A673 (cell line): ENCODE measurements at regions not wholly inside any gene's neighbourhood (a gene's known extent, or its start where the extent isn't known, plus 50 kb on each side); places are given as distances from the start of the nearest gene placed in this dataset.

ENCODE experiments used
- BruUV-seq: library from RNA; stranded (reverse); fragments of 400-500 nt; replicated peaks from 2 replicates; lab custom pipeline; 2021; lab: Mats Ljungman, UMichigan
- CTCF ChIA-PET: fragments of 300-600 bp; sonication (Branson Sonifier 250); formaldehyde crosslinking; loops from one replicate; lab custom pipeline; 2022; ENCODE audit warnings: antibody characterized with exemption; lab: Charles Lee
- POLR2A ChIA-PET: fragments of 300-600 bp; sonication (Branson Sonifier 250); formaldehyde crosslinking; loops from one replicate; lab custom pipeline; 2022; ENCODE audit warnings: antibody characterized with exemption; ENCODE audit not compliant: low non-redundant PET; lab: Charles Lee
- DNase-seq: peaks from one replicate; pipeline ENCODE4 v3.0.0-alpha.2; 2015; ENCODE audit warnings: low spot score
- H3K27ac ChIP-seq: fragments of 200-600 bp; sonication (generic); 2 replicates; pipeline ENCODE4 v1.5.1; 2016; ENCODE audit warnings: mixed run types, low read depth, mild to moderate bottlenecking, mixed read lengths, antibody characterized with exemption, low read length; ENCODE audit not compliant: poor library complexity, severe bottlenecking
- H3K27me3 ChIP-seq: fragments of 200-600 bp; sonication (generic); replicated peaks from 2 replicates; pipeline ENCODE4 v1.6.1; 2017; ENCODE audit warnings: mixed run types, low read depth, mild to moderate bottlenecking, mixed read lengths, antibody characterized with exemption, low read length; ENCODE audit not compliant: insufficient read depth, poor library complexity
- H3K36me3 ChIP-seq: fragments of 200-600 bp; sonication (generic); 2 replicates; pipeline ENCODE4 v1.6.1; 2016; ENCODE audit warnings: mixed run types, mild to moderate bottlenecking, mixed read lengths, antibody characterized with exemption, low read length; ENCODE audit not compliant: insufficient read depth, poor library complexity, severe bottlenecking
- H3K4me1 ChIP-seq: fragments of 200-600 bp; sonication (generic); 2 replicates; pipeline ENCODE4 v1.6.1; 2017; ENCODE audit warnings: mixed run types, mild to moderate bottlenecking, mixed read lengths, antibody characterized with exemption, low read length; ENCODE audit not compliant: insufficient read depth, poor library complexity, severe bottlenecking
- H3K4me3 ChIP-seq: fragments of 200-600 bp; sonication (generic); 2 replicates; pipeline ENCODE4 v1.5.1; 2016; ENCODE audit warnings: low read depth, mixed run types, mild to moderate bottlenecking, mixed read lengths, low read length; ENCODE audit not compliant: poor library complexity, severe bottlenecking
- H3K9me3 ChIP-seq: fragments of 200-600 bp; sonication (generic); 2 replicates; pipeline ENCODE4 v1.6.1; 2016; ENCODE audit warnings: mixed run types, low read depth, mild to moderate bottlenecking, mixed read lengths, antibody characterized with exemption, low read length; ENCODE audit not compliant: poor library complexity, severe bottlenecking
- CTCF ChIP-seq: fragments of 300-800, 200-600 bp; sonication (generic); conservative IDR thresholded peaks from 2 replicates; pipeline ENCODE4 v1.5.1; 2017; ENCODE audit warnings: low read depth, mild to moderate bottlenecking, antibody characterized with exemption, low read length, moderate library complexity, mixed read lengths
- EZH2 ChIP-seq: fragments of 200-600 bp; sonication (generic); IDR thresholded peaks from 2 replicates; pipeline ENCODE4 v1.6.1; 2017; ENCODE audit warnings: borderline replicate concordance, low read depth, mild to moderate bottlenecking, mixed read lengths, antibody characterized with exemption, low read length; ENCODE audit not compliant: poor library complexity, severe bottlenecking
- intact Hi-C: fragments of 100-400 bp; cut with micrococcal nuclease; formaldehyde crosslinking; loops from one replicate; pipeline ENCODE4 v1.10.0; 2022; ENCODE audit not compliant: unreplicated experiment

- no TSS peak for BruUV-seq
- Histone ChIP-seq H3K36me3 (no peaks in the 10 kb centered on the region), H3K9me3 (no peaks in the 10 kb centered on the region), H3K4me1 (no peaks in the 10 kb centered on the region), H3K27me3 (no peaks in the 10 kb centered on the region), H3K27ac (no peak overlapping the region), H3K4me3 (no peak overlapping the region)
- ChIA-PET POLR2A (no interaction called here), CTCF (no interaction called here)
- no peak for DNase-seq
- TF ChIP-seq CTCF (no peak), EZH2 (no peak)
- intact Hi-C loops, result no loop called here
These were observed 561.8 kb downstream of the BNC2 start for GRCh38 chr9:16308645-16309044.

GRCh38 chr9:16309082-16309468 is 561.4 kb downstream of the BNC2 start:
- H3K9me3 ChIP-seq, result no peaks in the 10 kb centered on the region
- CTCF ChIA-PET, result no interaction called here
- no peak overlapping the region for H3K4me3 ChIP-seq
- TF ChIP-seq CTCF (no peak), EZH2 (no peak)
- no peak overlapping the region for H3K27ac ChIP-seq
- H3K36me3 ChIP-seq, result no peaks in the 10 kb centered on the region
- no peaks in the 10 kb centered on the region for H3K27me3 ChIP-seq
- POLR2A ChIA-PET, result no interaction called here
- no peaks in the 10 kb centered on the region for H3K4me1 ChIP-seq
- no TSS peak for BruUV-seq
- no peak for DNase-seq
- intact Hi-C loops, result no loop called here

GRCh38 chr9:16309469-16310271 is 560.8 kb downstream of the BNC2 start:
- H3K9me3 ChIP-seq, result no peaks in the 10 kb centered on the region
- no peak overlapping the region for H3K4me3 ChIP-seq
- no peak for DNase-seq
- CTCF ChIA-PET, result no interaction called here
- no peak overlapping the region for H3K27ac ChIP-seq
- H3K4me1 ChIP-seq, result no peaks in the 10 kb centered on the region
- POLR2A ChIA-PET, result no interaction called here
- intact Hi-C loops, result no loop called here
- H3K27me3 ChIP-seq, result no peaks in the 10 kb centered on the region
- TF ChIP-seq CTCF (no peak), EZH2 (no peak)
- H3K36me3 ChIP-seq, result no peaks in the 10 kb centered on the region
- no TSS peak for BruUV-seq
